SK-N-SH treated with all-trans-retinoic acid at 6 μM for 48 hours (cell line): ENCODE measurements at regions not wholly inside any gene's neighbourhood (a gene's known extent, or its start where the extent isn't known, plus 50 kb on each side); places are given as distances from the start of the nearest gene placed in this dataset.

Source experiments
- ARNTL ChIP-seq: fragments of 450-650 bp; formaldehyde crosslinking; IDR thresholded peaks from 2 replicates; pipeline ENCODE4 v1.5.0; 2020; ENCODE audit warnings: low read depth, mild to moderate bottlenecking, moderate library complexity, borderline replicate concordance
- ESRRG ChIP-seq: fragments of 250-450 bp; sonication (Bioruptor Pico); IDR thresholded peaks from 2 replicates; pipeline ENCODE4 v1.6.1; 2021; ENCODE audit warnings: mild to moderate bottlenecking
- GLIS3 ChIP-seq: fragments of 250-450 bp; sonication (Bioruptor Pico); IDR thresholded peaks from 2 replicates; pipeline ENCODE4 v1.5.0; 2020; ENCODE audit warnings: mild to moderate bottlenecking, moderate library complexity
- ISL1 ChIP-seq: fragments of 250-450 bp; sonication (Bioruptor Pico); IDR thresholded peaks from 2 replicates; pipeline ENCODE4 v2.1.2; 2022; ENCODE audit warnings: mild to moderate bottlenecking, moderate library complexity
- OSR1 ChIP-seq: fragments of 250-450 bp; sonication (Bioruptor Pico); IDR thresholded peaks from 2 replicates; pipeline ENCODE4 v1.8.0; 2022; ENCODE audit warnings: moderate library complexity, mild to moderate bottlenecking, inconsistent platforms
- RARB ChIP-seq: fragments of 250-450 bp; sonication (Bioruptor Pico); IDR thresholded peaks from 2 replicates; pipeline ENCODE4 v1.8.0; 2021; ENCODE audit warnings: mild to moderate bottlenecking, moderate library complexity
- ZFP30 ChIP-seq: fragments of 450-650 bp; formaldehyde crosslinking; IDR thresholded peaks from 2 replicates; pipeline ENCODE4 v1.5.0; 2022; ENCODE audit warnings: mild to moderate bottlenecking, moderate library complexity
- ZNF8 ChIP-seq: fragments of 450-650 bp; formaldehyde crosslinking; IDR thresholded peaks from 2 replicates; pipeline ENCODE4 v1.5.0; 2020; ENCODE audit warnings: mild to moderate bottlenecking, moderate library complexity
- TF ChIP-seq, protein P1 (sequence below): fragments of 250-450 bp; sonication (Bioruptor Pico); IDR thresholded peaks from 2 replicates; pipeline ENCODE4 v1.8.0; 2020; ENCODE audit warnings: mild to moderate bottlenecking, moderate library complexity, borderline replicate concordance
- TF ChIP-seq, protein P2 (sequence below): fragments of 250-450 bp; sonication (Bioruptor Pico); IDR thresholded peaks from 2 replicates; pipeline ENCODE4 v1.5.1; 2021; ENCODE audit warnings: mild to moderate bottlenecking, moderate library complexity
- TF ChIP-seq, protein P3 (sequence below): fragments of 250-450 bp; sonication (Bioruptor Pico); IDR thresholded peaks from 2 replicates; pipeline ENCODE4 v1.5.1; 2020; ENCODE audit warnings: low read depth, mild to moderate bottlenecking, moderate library complexity

DNA sequence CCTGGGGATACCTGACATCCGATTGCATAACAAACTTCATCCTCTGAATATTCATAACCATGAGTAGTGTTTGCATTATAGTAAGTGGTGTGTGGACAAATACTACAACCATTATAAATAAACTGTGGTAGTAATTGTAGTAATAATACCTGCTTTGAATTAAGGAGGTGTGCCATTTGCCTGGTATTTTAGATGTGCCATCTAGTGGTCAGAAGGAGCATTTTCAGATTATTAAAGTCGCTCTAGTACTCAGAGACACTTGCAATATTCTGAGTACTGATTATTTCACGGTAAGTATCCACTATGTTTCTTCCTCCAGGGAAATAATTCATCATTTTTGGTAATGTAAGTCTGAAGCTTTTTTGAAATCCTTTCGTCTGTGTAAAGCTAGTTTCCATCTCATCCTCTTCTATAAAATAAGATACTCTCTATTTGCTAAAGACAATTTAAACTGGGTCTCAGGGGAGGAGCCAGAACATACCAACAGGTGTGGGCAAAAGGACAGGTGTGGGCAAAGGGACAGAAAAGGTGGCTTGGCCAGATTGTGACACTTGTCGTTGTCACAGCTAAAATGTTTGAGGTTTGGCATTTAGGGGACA, 115.3 kb upstream of the WDR11 start:
- TF ChIP-seq OSR1 = no peak
- TF ChIP-seq RARB (CRISPR knock-in tag) = no peak
- TF ChIP-seq GLIS3 (CRISPR knock-in tag) = no peak
- no peak for TF ChIP-seq ARNTL (CRISPR knock-in tag)
- TF ChIP-seq, protein P1, sequence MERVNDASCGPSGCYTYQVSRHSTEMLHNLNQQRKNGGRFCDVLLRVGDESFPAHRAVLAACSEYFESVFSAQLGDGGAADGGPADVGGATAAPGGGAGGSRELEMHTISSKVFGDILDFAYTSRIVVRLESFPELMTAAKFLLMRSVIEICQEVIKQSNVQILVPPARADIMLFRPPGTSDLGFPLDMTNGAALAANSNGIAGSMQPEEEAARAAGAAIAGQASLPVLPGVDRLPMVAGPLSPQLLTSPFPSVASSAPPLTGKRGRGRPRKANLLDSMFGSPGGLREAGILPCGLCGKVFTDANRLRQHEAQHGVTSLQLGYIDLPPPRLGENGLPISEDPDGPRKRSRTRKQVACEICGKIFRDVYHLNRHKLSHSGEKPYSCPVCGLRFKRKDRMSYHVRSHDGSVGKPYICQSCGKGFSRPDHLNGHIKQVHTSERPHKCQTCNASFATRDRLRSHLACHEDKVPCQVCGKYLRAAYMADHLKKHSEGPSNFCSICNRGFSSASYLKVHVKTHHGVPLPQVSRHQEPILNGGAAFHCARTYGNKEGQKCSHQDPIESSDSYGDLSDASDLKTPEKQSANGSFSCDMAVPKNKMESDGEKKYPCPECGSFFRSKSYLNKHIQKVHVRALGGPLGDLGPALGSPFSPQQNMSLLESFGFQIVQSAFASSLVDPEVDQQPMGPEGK = no peak
- TF ChIP-seq, protein P2, sequence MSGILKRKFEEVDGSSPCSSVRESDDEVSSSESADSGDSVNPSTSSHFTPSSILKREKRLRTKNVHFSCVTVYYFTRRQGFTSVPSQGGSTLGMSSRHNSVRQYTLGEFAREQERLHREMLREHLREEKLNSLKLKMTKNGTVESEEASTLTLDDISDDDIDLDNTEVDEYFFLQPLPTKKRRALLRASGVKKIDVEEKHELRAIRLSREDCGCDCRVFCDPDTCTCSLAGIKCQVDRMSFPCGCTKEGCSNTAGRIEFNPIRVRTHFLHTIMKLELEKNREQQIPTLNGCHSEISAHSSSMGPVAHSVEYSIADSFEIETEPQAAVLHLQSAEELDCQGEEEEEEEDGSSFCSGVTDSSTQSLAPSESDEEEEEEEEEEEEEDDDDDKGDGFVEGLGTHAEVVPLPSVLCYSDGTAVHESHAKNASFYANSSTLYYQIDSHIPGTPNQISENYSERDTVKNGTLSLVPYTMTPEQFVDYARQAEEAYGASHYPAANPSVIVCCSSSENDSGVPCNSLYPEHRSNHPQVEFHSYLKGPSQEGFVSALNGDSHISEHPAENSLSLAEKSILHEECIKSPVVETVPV (CRISPR knock-in tag) = no peak
- TF ChIP-seq ZFP30 = no peak
- no peak for TF ChIP-seq ESRRG (CRISPR knock-in tag)
- TF ChIP-seq, protein P3, sequence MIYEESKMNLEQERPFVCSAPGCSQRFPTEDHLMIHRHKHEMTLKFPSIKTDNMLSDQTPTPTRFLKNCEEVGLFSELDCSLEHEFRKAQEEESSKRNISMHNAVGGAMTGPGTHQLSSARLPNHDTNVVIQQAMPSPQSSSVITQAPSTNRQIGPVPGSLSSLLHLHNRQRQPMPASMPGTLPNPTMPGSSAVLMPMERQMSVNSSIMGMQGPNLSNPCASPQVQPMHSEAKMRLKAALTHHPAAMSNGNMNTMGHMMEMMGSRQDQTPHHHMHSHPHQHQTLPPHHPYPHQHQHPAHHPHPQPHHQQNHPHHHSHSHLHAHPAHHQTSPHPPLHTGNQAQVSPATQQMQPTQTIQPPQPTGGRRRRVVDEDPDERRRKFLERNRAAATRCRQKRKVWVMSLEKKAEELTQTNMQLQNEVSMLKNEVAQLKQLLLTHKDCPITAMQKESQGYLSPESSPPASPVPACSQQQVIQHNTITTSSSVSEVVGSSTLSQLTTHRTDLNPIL (CRISPR knock-in tag) = no peak
- TF ChIP-seq ISL1 (CRISPR knock-in tag) = no peak
- TF ChIP-seq ZNF8 (CRISPR knock-in tag) = no peak
